HG03460 (cell line): ENCODE measurements at regions not wholly inside any gene's neighbourhood (a gene's known extent, or its start where the extent isn't known, plus 50 kb on each side); places are given as distances from the start of the nearest gene placed in this dataset.
"Not testable (repeated sequence)": the region's sequence is repeated elsewhere in the genome, so short reads cannot be mapped to it uniquely, and the experiment has no call there.

Experiments
- ATAC-seq: cut with Tn5 transposase; IDR thresholded peaks from one replicate; pipeline ENCODE4 v1.9.1; 2021; ENCODE audit not compliant: unreplicated experiment

GRCh38 chr6:164049517-164049988, 635.0 kb downstream of the QKI start:
- ATAC-seq: no peak

GRCh38 chr6:164048840-164049516, 634.5 kb downstream of the QKI start:
- ATAC-seq: no peak

GRCh38 chr6:164045082-164045481, 630.6 kb downstream of the QKI start:
- no peak for ATAC-seq

- not testable (repeated sequence) for ATAC-seq
These were observed 629.1 kb downstream of the QKI start for GRCh38 chr6:164043656-164044055.

- no peak for ATAC-seq
These were observed 627.7 kb downstream of the QKI start for GRCh38 chr6:164042212-164042611.

GRCh38 chr6:164040994-164041393, 626.5 kb downstream of the QKI start:
- ATAC-seq: no peak

GRCh38 chr6:164039954-164040375, 625.4 kb downstream of the QKI start:
- ATAC-seq: peak; percentile 79

GRCh38 chr6:164037171-164037870, 622.8 kb downstream of the QKI start:
- no peak for ATAC-seq

- ATAC-seq: no peak
These were observed 621.5 kb downstream of the QKI start for GRCh38 chr6:164035900-164036485.

- no peak for ATAC-seq
These were observed 620.2 kb downstream of the QKI start for GRCh38 chr6:164034602-164035140.

GRCh38 chr6:164025180-164025579, 610.7 kb downstream of the QKI start:
- no peak for ATAC-seq

- ATAC-seq: no peak
These were observed 609.0 kb downstream of the QKI start for GRCh38 chr6:164023535-164023934.

GRCh38 chr6:164022632-164023031, 608.1 kb downstream of the QKI start:
- ATAC-seq: no peak

- ATAC-seq: no peak
These were observed 607.2 kb downstream of the QKI start for GRCh38 chr6:164021589-164022250.

GRCh38 chr6:164020142-164020541, 605.6 kb downstream of the QKI start:
- no peak for ATAC-seq

GRCh38 chr6:164018133-164018532, 603.6 kb downstream of the QKI start:
- ATAC-seq: no peak

GRCh38 chr6:164016056-164016455, 601.5 kb downstream of the QKI start:
- ATAC-seq: no peak

- no peak for ATAC-seq
These were observed 600.6 kb downstream of the QKI start for GRCh38 chr6:164015088-164015484.

- ATAC-seq: no peak
These were observed 600.0 kb downstream of the QKI start for GRCh38 chr6:164014346-164015087.

GRCh38 chr6:164013480-164014208, 599.1 kb downstream of the QKI start:
- no peak for ATAC-seq
